ENCODE measurements at regions not wholly inside any gene's neighbourhood (a gene's known extent, or its start where the extent isn't known, plus 50 kb on each side); places are given as distances from the start of the nearest gene placed in this dataset.

- ATAC-seq (ENCODE audit: low read depth) (peak; percentile 73), DNase-seq (ENCODE audit: low spot score) (no peak)
- Histone ChIP-seq H3K36me3 (ENCODE audit: low read depth) (no peaks in the 10 kb centered on the region), H3K27ac (ENCODE audit: poor library complexity, severe bottlenecking) (no peak overlapping the region), H3K9me3 (ENCODE audit: severe bottlenecking) (no peaks in the 10 kb centered on the region), H3K27me3 (ENCODE audit: insufficient read depth, poor library complexity, severe bottlenecking) (no peaks in the 10 kb centered on the region), H3K4me1 (ENCODE audit: insufficient read depth, poor library complexity, severe bottlenecking) (no peaks in the 10 kb centered on the region), H3K4me3 (ENCODE audit: severe bottlenecking) (no peak overlapping the region)
- TF ChIP-seq CTCF (IDR thresholded peaks at IDR 0.05; ENCODE audit: poor library complexity, severe bottlenecking) = no peak
Observed at GRCh38 chr3:190252080-190252479, 70.2 kb downstream of the CLDN1 start.

DNA sequence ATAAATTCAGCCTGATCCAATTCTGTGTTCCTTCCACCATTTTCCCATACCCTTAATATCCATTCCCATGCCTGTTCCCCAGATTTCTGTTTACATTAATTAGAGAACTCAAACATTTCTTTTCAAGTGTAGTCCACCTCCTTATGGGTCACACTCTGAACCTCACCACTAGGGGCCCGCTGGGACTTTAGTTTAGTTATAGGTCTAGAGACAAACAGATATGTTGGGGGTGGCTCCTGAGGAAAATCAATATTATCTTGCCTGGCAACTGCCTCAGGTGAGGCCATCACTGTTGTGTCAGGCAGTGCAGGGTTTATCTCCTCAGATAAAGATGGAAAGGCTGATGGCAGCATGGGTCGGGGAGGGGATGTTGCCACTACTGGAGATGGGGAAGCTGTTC lies 72.8 kb downstream of the CLDN1 start:
- DNase-seq (ENCODE audit: low spot score) = no peak
- Histone ChIP-seq H3K27ac (ENCODE audit: poor library complexity, severe bottlenecking) (no peak overlapping the region), H3K9me3 (ENCODE audit: severe bottlenecking) (no peaks in the 10 kb centered on the region), H3K4me3 (ENCODE audit: severe bottlenecking) (no peak overlapping the region), H3K4me1 (ENCODE audit: insufficient read depth, poor library complexity, severe bottlenecking) (no peaks in the 10 kb centered on the region), H3K27me3 (ENCODE audit: insufficient read depth, poor library complexity, severe bottlenecking) (no peaks in the 10 kb centered on the region), H3K36me3 (ENCODE audit: low read depth) (no peaks in the 10 kb centered on the region)
- ATAC-seq (ENCODE audit: low read depth) = no peak
- no peak for TF ChIP-seq CTCF (IDR thresholded peaks at IDR 0.05; ENCODE audit: poor library complexity, severe bottlenecking)

GRCh38 chr3:190242147-190242546 lies 80.1 kb downstream of the CLDN1 start:
- Histone ChIP-seq H3K9me3 (ENCODE audit: severe bottlenecking) (no peaks in the 10 kb centered on the region), H3K27me3 (ENCODE audit: insufficient read depth, poor library complexity, severe bottlenecking) (no peaks in the 10 kb centered on the region), H3K36me3 (ENCODE audit: low read depth) (no peaks in the 10 kb centered on the region)

GRCh38 chr3:190239325-190239724 lies 82.9 kb downstream of the CLDN1 start:
- DNase-seq (ENCODE audit: low spot score) (no peak), ATAC-seq (ENCODE audit: low read depth) (no peak)
- TF ChIP-seq CTCF (IDR thresholded peaks at IDR 0.05; ENCODE audit: poor library complexity, severe bottlenecking) = no peak
- Histone ChIP-seq H3K9me3 (ENCODE audit: severe bottlenecking) (no peaks in the 10 kb centered on the region), H3K36me3 (ENCODE audit: low read depth) (no peaks in the 10 kb centered on the region), H3K27ac (ENCODE audit: poor library complexity, severe bottlenecking) (no peak overlapping the region), H3K4me1 (ENCODE audit: insufficient read depth, poor library complexity, severe bottlenecking) (no peaks in the 10 kb centered on the region), H3K27me3 (ENCODE audit: insufficient read depth, poor library complexity, severe bottlenecking) (no peaks in the 10 kb centered on the region), H3K4me3 (ENCODE audit: severe bottlenecking) (no peak overlapping the region)

More at GRCh38 chr3:190242147-190242546, 80.1 kb downstream of the CLDN1 start:
- no peak for DNase-seq (ENCODE audit: low spot score)
- ATAC-seq (ENCODE audit: low read depth) = no peak
- no peak overlapping the region for H3K27ac ChIP-seq (ENCODE audit: poor library complexity, severe bottlenecking)
- TF ChIP-seq CTCF (IDR thresholded peaks at IDR 0.05; ENCODE audit: poor library complexity, severe bottlenecking) = no peak
- H3K4me3 ChIP-seq (ENCODE audit: severe bottlenecking) = no peak overlapping the region
- no peaks in the 10 kb centered on the region for H3K4me1 ChIP-seq (ENCODE audit: insufficient read depth, poor library complexity, severe bottlenecking)

GRCh38 chr3:190238871-190239270 lies 83.4 kb downstream of the CLDN1 start:
- Histone ChIP-seq H3K9me3 (ENCODE audit: severe bottlenecking) (no peaks in the 10 kb centered on the region), H3K27ac (ENCODE audit: poor library complexity, severe bottlenecking) (no peak overlapping the region), H3K4me3 (ENCODE audit: severe bottlenecking) (no peak overlapping the region), H3K4me1 (ENCODE audit: insufficient read depth, poor library complexity, severe bottlenecking) (no peaks in the 10 kb centered on the region), H3K36me3 (ENCODE audit: low read depth) (no peaks in the 10 kb centered on the region), H3K27me3 (ENCODE audit: insufficient read depth, poor library complexity, severe bottlenecking) (no peaks in the 10 kb centered on the region)
- DNase-seq (ENCODE audit: low spot score) (no peak), ATAC-seq (ENCODE audit: low read depth) (no peak)
- no peak for TF ChIP-seq CTCF (IDR thresholded peaks at IDR 0.05; ENCODE audit: poor library complexity, severe bottlenecking)
